HG03342 (cell line): ENCODE measurements at regions not wholly inside any gene's neighbourhood (a gene's known extent, or its start where the extent isn't known, plus 50 kb on each side); places are given as distances from the start of the nearest gene placed in this dataset.
"Not testable (repeated sequence)": the region's sequence is repeated elsewhere in the genome, so short reads cannot be mapped to it uniquely, and the experiment has no call there.

ENCODE experiments used
- ATAC-seq: cut with Tn5 transposase; IDR thresholded peaks from one replicate; pipeline ENCODE4 v1.9.1; 2021; ENCODE audit warnings: mild to moderate bottlenecking, moderate library complexity; ENCODE audit not compliant: unreplicated experiment

- ATAC-seq: no peak
Measured at GRCh38 chr1:118828038-118828437, 160.1 kb downstream of the TBX15 start.

GRCh38 chr1:118827636-118828035, 160.5 kb downstream of the TBX15 start:
- ATAC-seq: no peak

GRCh38 chr1:118827207-118827606, 160.9 kb downstream of the TBX15 start:
- ATAC-seq: no peak

GRCh38 chr1:118826669-118827068, 161.5 kb downstream of the TBX15 start:
- ATAC-seq: no peak

GRCh38 chr1:118825619-118826018, 162.5 kb downstream of the TBX15 start:
- no peak for ATAC-seq

- ATAC-seq: no peak
Measured at GRCh38 chr1:118821801-118822200, 166.3 kb downstream of the TBX15 start.

GRCh38 chr1:118820864-118821263, 167.3 kb downstream of the TBX15 start:
- no peak for ATAC-seq

- no peak for ATAC-seq
Measured at GRCh38 chr1:118815909-118816308, 172.2 kb downstream of the TBX15 start.

- no peak for ATAC-seq
Measured at GRCh38 chr1:118812555-118812954, 175.6 kb downstream of the TBX15 start.

GRCh38 chr1:118811156-118811555, 177.0 kb downstream of the TBX15 start:
- ATAC-seq: no peak

- no peak for ATAC-seq
Measured at GRCh38 chr1:118809586-118809985, 178.6 kb downstream of the TBX15 start.

- not testable (repeated sequence) for ATAC-seq
Measured at GRCh38 chr1:118803128-118803527, 185.0 kb downstream of the TBX15 start.

GRCh38 chr1:118791094-118791691, 196.9 kb downstream of the TBX15 start:
- no peak for ATAC-seq

GRCh38 chr1:118788463-118788862, 199.7 kb downstream of the TBX15 start:
- ATAC-seq: no peak

- ATAC-seq: no peak
Measured at GRCh38 chr1:118786454-118787155, 201.5 kb downstream of the TBX15 start.

- no peak for ATAC-seq
Measured at GRCh38 chr1:118785246-118785645, 202.9 kb downstream of the TBX15 start.

GRCh38 chr1:118783095-118783758, 204.9 kb downstream of the TBX15 start:
- ATAC-seq: no peak

GRCh38 chr1:118773656-118774055, 214.5 kb downstream of the TBX15 start:
- no peak for ATAC-seq

GRCh38 chr1:118767971-118768370, 220.2 kb downstream of the TBX15 start:
- ATAC-seq: no peak

GRCh38 chr1:118753976-118754375, 234.2 kb downstream of the TBX15 start:
- ATAC-seq: no peak

GRCh38 chr1:118751166-118751565, 237.0 kb downstream of the TBX15 start:
- ATAC-seq: no peak

GRCh38 chr1:118744420-118744819, 243.7 kb downstream of the TBX15 start:
- ATAC-seq: no peak
